MCF 10A (cell line): ENCODE measurements at regions not wholly inside any gene's neighbourhood (a gene's known extent, or its start where the extent isn't known, plus 50 kb on each side); places are given as distances from the start of the nearest gene placed in this dataset.

ENCODE experiments used
- BruUV-seq: library from RNA; stranded (reverse); fragments of 400-500 nt; replicated peaks from 2 replicates; lab custom pipeline; 2021; lab: Mats Ljungman, UMichigan
- CTCF ChIA-PET: fragments of 300-600 bp; sonication (Branson Sonifier 250); formaldehyde crosslinking; extraction: SDS; loops from one replicate; lab custom pipeline; 2021; ENCODE audit warnings: antibody characterized with exemption, inconsistent platforms; lab: Yijun Ruan, JAX
- POLR2A ChIA-PET: fragments of 300-600, 350-650 bp; sonication (Branson Sonifier 250); formaldehyde crosslinking; extraction: SDS; loops from one replicate; lab custom pipeline; 2020; ENCODE audit warnings: antibody characterized with exemption, inconsistent platforms; lab: Yijun Ruan, JAX
- DNase-seq: peaks from one replicate; pipeline ENCODE4 v3.0.0-alpha.2; 2018; ENCODE audit not compliant: unreplicated experiment
- H3K27ac Mint-ChIP-seq: one replicate; pipeline ENCODE4 v1.8.0; 2022; ENCODE audit warnings: mild to moderate bottlenecking, low read depth, mixed read lengths; ENCODE audit not compliant: unreplicated experiment
- H3K27me3 Mint-ChIP-seq: one replicate; pipeline ENCODE4 v1.8.0; 2022; ENCODE audit warnings: mixed read lengths; ENCODE audit not compliant: insufficient read depth, unreplicated experiment
- H3K36me3 Mint-ChIP-seq: one replicate; pipeline ENCODE4 v1.8.0; 2022; ENCODE audit warnings: mild to moderate bottlenecking, moderate library complexity, mixed read lengths; ENCODE audit not compliant: insufficient read depth, unreplicated experiment
- H3K4me1 Mint-ChIP-seq: one replicate; pipeline ENCODE4 v1.8.0; 2022; ENCODE audit warnings: mixed read lengths; ENCODE audit not compliant: insufficient read depth, unreplicated experiment
- H3K4me3 Mint-ChIP-seq: one replicate; pipeline ENCODE4 v1.8.0; 2022; ENCODE audit warnings: mild to moderate bottlenecking, moderate library complexity, mixed read lengths; ENCODE audit not compliant: unreplicated experiment
- H3K9me3 Mint-ChIP-seq: one replicate; pipeline ENCODE4 v1.8.0; 2022; ENCODE audit warnings: mixed read lengths; ENCODE audit not compliant: unreplicated experiment
- CTCF ChIP-seq: fragments of 200-600 bp; IDR thresholded peaks from one replicate; pipeline ENCODE4 v1.8.0; 2022; ENCODE audit warnings: antibody characterized with exemption, mild to moderate bottlenecking; ENCODE audit not compliant: unreplicated experiment
- intact Hi-C: fragments of 100-400 bp; cut with micrococcal nuclease; formaldehyde crosslinking; loops from 2 replicates; pipeline ENCODE4 v1.14.1; 2022

- no peaks in the 10 kb centered on the region for H3K9me3 Mint-ChIP-seq
- DNase-seq = no peak
- TF ChIP-seq CTCF = no peak
Measured at GRCh38 chr18:55072698-55073097, 113.4 kb upstream of the CCDC68 start.

GRCh38 chr18:55072181-55072580 lies 112.9 kb upstream of the CCDC68 start:
- BruUV-seq = no TSS peak
- no peak for TF ChIP-seq CTCF
- no peak for DNase-seq
- Mint-ChIP-seq H3K4me1 (no peaks in the 10 kb centered on the region), H3K9me3 (no peaks in the 10 kb centered on the region), H3K27me3 (no peaks in the 10 kb centered on the region), H3K27ac (no peak overlapping the region), H3K36me3 (no peaks in the 10 kb centered on the region), H3K4me3 (no peak overlapping the region)
- ChIA-PET POLR2A (no interaction called here), CTCF (interaction anchor here (0.7 kb wide), 1 partner anchor 628 kb away, joined by 4 read pairs; no protein-coding TSS in a partner anchor)
- intact Hi-C loops = no loop called here

More at GRCh38 chr18:55072698-55073097, 113.4 kb upstream of the CCDC68 start:
- Mint-ChIP-seq H3K27ac (no peak overlapping the region), H3K4me3 (no peak overlapping the region), H3K27me3 (no peaks in the 10 kb centered on the region), H3K36me3 (no peaks in the 10 kb centered on the region), H3K4me1 (no peaks in the 10 kb centered on the region)
- intact Hi-C loops = no loop called here
- BruUV-seq = no TSS peak
- CTCF ChIA-PET = interaction anchor here (0.7 kb wide), 1 partner anchor 628 kb away, joined by 4 read pairs; no protein-coding TSS in a partner anchor
- POLR2A ChIA-PET = no interaction called here

- TF ChIP-seq CTCF = no peak
- Mint-ChIP-seq H3K4me3 (no peak overlapping the region), H3K27ac (no peak overlapping the region), H3K27me3 (no peaks in the 10 kb centered on the region), H3K36me3 (no peaks in the 10 kb centered on the region), H3K4me1 (no peaks in the 10 kb centered on the region), H3K9me3 (no peaks in the 10 kb centered on the region)
- no TSS peak for BruUV-seq
- CTCF ChIA-PET = interaction anchor here (0.6 to 0.7 kb wide), 2 partner anchors 114 to 717 kb away, joined by 3 read pairs; no protein-coding TSS in a partner anchor
- no peak for DNase-seq
- POLR2A ChIA-PET = no interaction called here
- intact Hi-C loops = no loop called here
Measured at GRCh38 chr18:55069497-55069896, 110.2 kb upstream of the CCDC68 start.

GRCh38 chr18:55064760-55065159 lies 105.5 kb upstream of the CCDC68 start:
- no peaks in the 10 kb centered on the region for H3K9me3 Mint-ChIP-seq
- no peak overlapping the region for H3K27ac Mint-ChIP-seq
- no peak overlapping the region for H3K4me3 Mint-ChIP-seq
- H3K4me1 Mint-ChIP-seq = no peaks in the 10 kb centered on the region
- no peak for TF ChIP-seq CTCF
- ChIA-PET CTCF (no interaction called here), POLR2A (no interaction called here)
- no TSS peak for BruUV-seq
- no peaks in the 10 kb centered on the region for H3K36me3 Mint-ChIP-seq
- DNase-seq = no peak
- no peaks in the 10 kb centered on the region for H3K27me3 Mint-ChIP-seq
- intact Hi-C loops = no loop called here
